ENCODE measurements at regions not wholly inside any gene's neighbourhood (a gene's known extent, or its start where the extent isn't known, plus 50 kb on each side); places are given as distances from the start of the nearest gene placed in this dataset.

DNA sequence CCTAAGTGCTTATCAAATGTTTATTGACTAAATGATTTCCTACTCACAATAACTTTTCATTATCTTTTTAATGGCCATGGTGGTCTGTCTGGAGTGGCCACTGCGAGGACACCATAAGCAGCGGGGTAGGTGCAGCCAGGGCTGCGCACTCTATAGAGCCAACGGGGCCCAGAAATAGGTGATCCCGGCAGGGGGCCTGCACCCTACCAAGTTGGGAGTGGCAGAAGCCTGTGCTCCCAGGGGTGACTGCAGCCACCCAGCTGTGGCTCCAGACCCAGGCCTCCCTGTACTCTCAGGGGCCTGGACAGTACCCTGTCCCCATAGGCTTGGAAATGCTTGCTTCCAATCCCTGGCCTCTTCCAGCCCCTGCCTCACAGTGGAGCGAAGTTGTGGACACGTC, 426.4 kb upstream of the FAT3 start:
- no peak for DNase-seq
- Mint-ChIP-seq H3K4me1 (peaks cover 18% of the 10 kb centered on the region), H3K27ac (no peak overlapping the region), H3K9me3 (peaks cover 3% of the 10 kb centered on the region), H3K27me3 (ENCODE audit: low read depth, poor library complexity) (peaks cover 9% of the 10 kb centered on the region), H3K36me3 (ENCODE audit: low read depth) (no peaks in the 10 kb centered on the region), H3K4me3 (no peak overlapping the region)
- TF ChIP-seq, protein P1, sequence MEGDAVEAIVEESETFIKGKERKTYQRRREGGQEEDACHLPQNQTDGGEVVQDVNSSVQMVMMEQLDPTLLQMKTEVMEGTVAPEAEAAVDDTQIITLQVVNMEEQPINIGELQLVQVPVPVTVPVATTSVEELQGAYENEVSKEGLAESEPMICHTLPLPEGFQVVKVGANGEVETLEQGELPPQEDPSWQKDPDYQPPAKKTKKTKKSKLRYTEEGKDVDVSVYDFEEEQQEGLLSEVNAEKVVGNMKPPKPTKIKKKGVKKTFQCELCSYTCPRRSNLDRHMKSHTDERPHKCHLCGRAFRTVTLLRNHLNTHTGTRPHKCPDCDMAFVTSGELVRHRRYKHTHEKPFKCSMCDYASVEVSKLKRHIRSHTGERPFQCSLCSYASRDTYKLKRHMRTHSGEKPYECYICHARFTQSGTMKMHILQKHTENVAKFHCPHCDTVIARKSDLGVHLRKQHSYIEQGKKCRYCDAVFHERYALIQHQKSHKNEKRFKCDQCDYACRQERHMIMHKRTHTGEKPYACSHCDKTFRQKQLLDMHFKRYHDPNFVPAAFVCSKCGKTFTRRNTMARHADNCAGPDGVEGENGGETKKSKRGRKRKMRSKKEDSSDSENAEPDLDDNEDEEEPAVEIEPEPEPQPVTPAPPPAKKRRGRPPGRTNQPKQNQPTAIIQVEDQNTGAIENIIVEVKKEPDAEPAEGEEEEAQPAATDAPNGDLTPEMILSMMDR (IDR thresholded peaks at IDR 0.05) = no peak

DNA sequence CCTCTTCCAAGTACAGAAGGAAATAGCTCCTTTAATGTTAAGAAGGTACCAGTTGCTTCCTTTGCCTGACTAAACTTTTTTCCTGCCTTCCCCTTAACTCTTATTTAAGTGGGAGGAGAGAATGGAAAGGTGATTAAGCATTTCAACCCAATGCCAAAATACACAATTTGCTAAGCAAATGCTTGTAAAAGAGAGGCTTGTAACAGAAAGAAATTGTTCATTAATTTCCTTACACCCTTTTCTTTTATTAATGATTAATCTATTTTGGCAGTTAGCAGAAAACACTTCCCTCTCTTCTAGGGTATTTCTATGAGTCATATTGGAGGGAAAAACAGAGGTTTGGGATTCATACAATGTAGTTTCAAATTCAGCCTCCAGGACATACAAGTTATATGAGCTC, 427.6 kb upstream of the FAT3 start:
- peaks cover 5% of the 10 kb centered on the region for H3K27me3 Mint-ChIP-seq (ENCODE audit: low read depth, poor library complexity)
- H3K9me3 Mint-ChIP-seq = peaks cover 3% of the 10 kb centered on the region
- H3K36me3 Mint-ChIP-seq (ENCODE audit: low read depth) = no peaks in the 10 kb centered on the region
- H3K27ac Mint-ChIP-seq = no peak overlapping the region
- no peak overlapping the region for H3K4me3 Mint-ChIP-seq
- H3K4me1 Mint-ChIP-seq = peaks cover 13% of the 10 kb centered on the region
- TF ChIP-seq, protein P1 (IDR thresholded peaks at IDR 0.05) = no peak
- DNase-seq = no peak

DNA sequence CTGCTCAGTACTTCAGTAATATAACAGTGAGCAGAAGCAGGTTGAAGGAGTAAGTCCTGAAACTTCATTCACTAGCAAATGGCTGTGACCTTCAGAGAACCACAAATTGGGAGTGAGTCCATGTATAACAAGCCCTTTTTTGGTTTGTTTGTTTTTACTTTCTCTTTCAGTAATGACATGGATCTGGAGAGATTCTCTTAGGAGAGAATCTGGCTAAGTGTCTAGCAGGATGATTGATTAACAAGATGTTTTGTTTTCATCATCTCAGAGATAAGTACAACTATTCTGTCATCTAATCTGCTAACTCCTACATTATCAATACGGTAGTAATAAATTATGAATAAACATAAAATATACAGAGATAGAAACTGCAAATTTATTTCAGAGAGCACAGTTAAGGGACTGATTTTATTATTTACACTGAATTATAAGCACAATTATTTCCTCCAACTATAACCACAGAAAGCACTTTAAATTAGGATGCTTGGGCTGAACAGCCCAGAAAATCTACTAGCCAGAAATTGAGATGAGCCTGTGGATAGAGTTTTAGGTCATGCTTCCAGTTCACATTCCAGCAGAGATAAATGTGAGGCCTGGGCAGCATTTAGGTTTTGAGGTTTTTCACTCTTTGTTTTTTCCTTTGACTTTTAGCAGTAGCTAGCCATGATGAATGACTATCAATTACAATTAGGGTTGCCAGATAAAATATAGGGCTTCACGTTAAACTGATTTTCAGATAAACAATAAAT, 429.3 kb upstream of the FAT3 start:
- Mint-ChIP-seq H3K9me3 (peaks cover 3% of the 10 kb centered on the region), H3K27me3 (ENCODE audit: low read depth, poor library complexity) (peaks cover 5% of the 10 kb centered on the region), H3K4me1 (peaks cover 19% of the 10 kb centered on the region), H3K4me3 (no peak overlapping the region), H3K36me3 (ENCODE audit: low read depth) (no peaks in the 10 kb centered on the region), H3K27ac (no peak overlapping the region)
- TF ChIP-seq, protein P1 (IDR thresholded peaks at IDR 0.05) = no peak
- DNase-seq = no peak

DNA sequence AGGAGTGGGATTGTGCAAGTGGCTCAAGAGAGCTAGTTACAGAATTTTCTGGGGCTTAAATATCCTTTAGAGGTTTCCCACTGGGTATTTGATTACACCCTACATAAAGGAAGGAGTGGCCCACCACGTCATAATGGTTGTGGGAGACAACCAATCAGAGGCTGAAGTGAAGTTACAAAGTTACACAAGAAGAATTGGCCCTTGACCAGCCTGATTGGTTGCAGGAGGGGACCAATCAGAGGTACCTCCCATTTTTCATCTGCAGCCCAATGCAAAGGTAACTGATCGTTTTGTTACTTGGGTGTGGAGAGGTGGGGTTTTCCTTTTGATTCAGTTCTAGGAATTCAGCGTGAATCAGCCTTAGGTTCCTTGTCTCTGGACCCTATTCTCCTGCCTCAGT, 430.5 kb upstream of the FAT3 start:
- no peaks in the 10 kb centered on the region for H3K36me3 Mint-ChIP-seq (ENCODE audit: low read depth)

DNA sequence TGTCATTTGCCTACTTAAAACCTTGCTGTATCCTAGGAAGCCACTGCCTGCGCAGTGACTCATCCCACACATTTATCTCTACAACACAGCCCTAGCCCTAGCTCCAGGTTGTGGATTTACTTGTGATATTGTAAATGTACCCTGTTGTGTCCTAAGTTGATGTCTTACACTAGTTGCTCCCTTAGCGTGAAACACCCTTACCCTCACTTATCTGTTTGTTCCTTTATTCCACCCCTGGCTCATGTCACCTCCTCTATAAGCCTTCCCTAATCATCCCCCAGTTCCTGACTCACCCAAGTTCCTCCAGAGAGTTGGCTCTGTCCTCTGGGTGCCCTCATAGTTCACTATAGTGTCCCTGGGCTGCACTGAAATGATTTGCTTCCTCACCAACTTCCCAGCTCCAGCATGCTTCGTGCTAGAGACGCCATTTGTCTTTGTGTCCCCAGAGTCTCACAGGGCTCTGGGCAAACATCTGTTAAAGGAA, 431.8 kb upstream of the FAT3 start:
- Mint-ChIP-seq H3K4me1 (peaks cover 22% of the 10 kb centered on the region), H3K27ac (peak overlapping the region; percentile 5), H3K27me3 (ENCODE audit: low read depth, poor library complexity) (no peaks in the 10 kb centered on the region), H3K4me3 (no peak overlapping the region), H3K36me3 (ENCODE audit: low read depth) (no peaks in the 10 kb centered on the region), H3K9me3 (no peaks in the 10 kb centered on the region)
- TF ChIP-seq, protein P1 (IDR thresholded peaks at IDR 0.05) = no peak
- no peak for DNase-seq

More for the DNA sequence above, 430.5 kb upstream of the FAT3 start:
- Mint-ChIP-seq H3K9me3 (peaks cover under 1% of the 10 kb centered on the region), H3K27me3 (ENCODE audit: low read depth, poor library complexity) (peaks cover under 1% of the 10 kb centered on the region), H3K27ac (no peak overlapping the region), H3K4me1 (peaks cover 22% of the 10 kb centered on the region), H3K4me3 (no peak overlapping the region)
- no peak for DNase-seq
- TF ChIP-seq, protein P1 (IDR thresholded peaks at IDR 0.05) = no peak

DNA sequence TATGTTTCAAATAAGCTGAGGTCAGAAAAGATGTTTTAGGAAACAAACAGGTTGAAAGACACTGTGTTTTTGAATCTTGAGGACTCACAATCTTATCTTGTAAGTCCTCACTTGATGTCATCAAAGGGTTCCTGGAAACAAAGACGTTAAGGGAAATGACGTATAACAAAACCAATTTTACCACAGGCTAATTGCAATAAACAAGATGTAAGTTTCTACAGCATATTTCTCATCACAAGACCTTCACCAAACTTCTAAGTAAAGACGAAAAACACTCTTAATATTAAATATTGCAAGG, 433.5 kb upstream of the FAT3 start:
- Mint-ChIP-seq H3K4me3 (no peak overlapping the region), H3K4me1 (peaks cover 22% of the 10 kb centered on the region), H3K27ac (no peak overlapping the region), H3K36me3 (ENCODE audit: low read depth) (no peaks in the 10 kb centered on the region), H3K9me3 (no peaks in the 10 kb centered on the region), H3K27me3 (ENCODE audit: low read depth, poor library complexity) (no peaks in the 10 kb centered on the region)
- DNase-seq = no peak
- TF ChIP-seq, protein P1 (IDR thresholded peaks at IDR 0.05) = no peak

Measured in nephron progenitor cell (in vitro differentiated cells).